ENCODE measurements at regions not wholly inside any gene's neighbourhood (a gene's known extent, or its start where the extent isn't known, plus 50 kb on each side); places are given as distances from the start of the nearest gene placed in this dataset.

DNA sequence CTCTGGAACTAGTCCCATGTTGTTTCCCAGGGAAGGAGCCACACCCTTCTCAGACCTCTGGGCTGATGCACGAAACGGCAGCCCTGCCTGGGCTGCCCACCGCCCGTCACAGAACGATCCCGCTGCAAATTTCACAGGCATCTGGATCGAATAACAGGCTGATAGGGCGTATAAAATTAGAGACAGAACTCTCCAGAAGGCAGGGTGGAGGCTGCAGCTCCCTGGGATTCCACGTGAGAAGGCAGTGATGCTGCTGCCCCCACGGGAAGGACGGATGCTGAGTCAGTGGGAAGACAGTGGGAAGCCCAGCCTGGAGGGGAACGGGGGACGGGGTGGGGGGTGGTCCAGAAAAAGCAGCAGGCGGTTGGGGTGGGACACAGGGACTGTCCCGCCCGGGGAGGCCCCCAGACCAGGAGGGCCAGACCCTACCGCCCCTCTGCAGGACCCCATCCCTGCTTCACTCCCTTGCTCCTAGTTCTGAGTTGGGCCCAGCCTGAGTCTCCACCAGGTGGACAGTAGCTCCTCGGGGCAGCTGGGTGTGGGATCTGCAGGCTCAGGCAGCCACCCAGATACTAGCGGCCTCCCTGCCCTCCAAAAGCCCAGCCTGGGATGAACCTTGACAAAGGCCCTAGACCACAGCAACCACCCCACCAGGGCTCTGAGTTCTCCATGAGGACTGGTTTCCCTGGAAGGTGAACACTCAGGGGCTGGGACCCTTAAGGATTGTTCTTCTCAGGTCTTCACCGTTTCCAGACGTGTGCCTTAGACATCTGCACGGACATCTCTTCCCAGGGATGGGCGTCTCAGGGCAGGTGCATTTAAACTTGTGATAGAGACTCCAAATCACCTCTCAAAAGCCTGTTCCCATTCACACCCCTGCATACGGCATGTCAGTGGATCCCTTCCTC is 117.8 kb downstream of the METRNL start:
- CTCF ChIA-PET (ENCODE audit: partially characterized antibody), result no interaction called here
- no peaks in the 10 kb centered on the region for H3K23me2 ChIP-seq (ENCODE audit: low read depth, low read length)
- H3K4ac ChIP-seq (replicated peaks; ENCODE audit: insufficient read length, low read depth, low read length), result no peak overlapping the region
- no peak for TF ChIP-seq CHD2 (IDR thresholded peaks at IDR 0.05; ENCODE audit: low read length)
- TF ChIP-seq HDAC6 (IDR thresholded peaks at IDR 0.05; ENCODE audit: low read depth, low read length), result no peak
- TF ChIP-seq POLR2AphosphoS5 (IDR thresholded peaks at IDR 0.05; ENCODE audit: low read depth, low read length), result no peak
- TF ChIP-seq ZNF274 (IDR thresholded peaks at IDR 0.05; ENCODE audit: borderline replicate concordance, extremely low read depth, low read length), result no peak
- no peak for TF ChIP-seq SUZ12 (IDR thresholded peaks at IDR 0.05; ENCODE audit: low read length)
- no peak for TF ChIP-seq CHD1 (IDR thresholded peaks at IDR 0.05; ENCODE audit: low read depth, low read length)
- H4K91ac ChIP-seq (replicated peaks; ENCODE audit: insufficient read length, low read length), result no peak overlapping the region
- H3K4me1 ChIP-seq (replicated peaks in 1 of 4; ENCODE audit: control insufficient read depth in 3 of 4, insufficient read depth in 4 of 4, low read length in 3 of 4), result no peaks in the 10 kb centered on the region
- H4K8ac ChIP-seq (ENCODE audit: extremely low read depth, insufficient read depth, low read length), result no peak overlapping the region
- no peak overlapping the region for H2BK12ac ChIP-seq (ENCODE audit: low read depth, low read length)
- peaks cover 67 to 89% of the 10 kb centered on the region in 2 experiments for H3K9me3 ChIP-seq (ENCODE audit: insufficient read depth in 2 of 2, low read depth in 1 of 2, low read length in 1 of 2)
- no peak for DNase-seq (ENCODE audit: low read depth in 1 of 2, low spot score in 2 of 2)
- no peaks in the 10 kb centered on the region for H3K27me3 ChIP-seq (replicated peaks in 1 of 4; ENCODE audit: control insufficient read depth in 3 of 4, extremely low read depth in 1 of 4, insufficient read depth in 3 of 4, low read length in 3 of 4)
- H3K4me3 ChIP-seq (ENCODE audit: extremely low read depth in 1 of 4, insufficient read depth in 2 of 4, low read depth in 3 of 4, low read length in 4 of 4), result no peak overlapping the region
- H2BK5ac ChIP-seq (ENCODE audit: low read depth, low read length), result no peak overlapping the region
- H4K5ac ChIP-seq (ENCODE audit: insufficient read length, low read depth, low read length), result no peak overlapping the region
- H2AK5ac ChIP-seq (ENCODE audit: low read depth, low read length), result no peak overlapping the region
- WGBS, 2 experiments (ENCODE audit: extremely low coverage in 1 of 2, insufficient coverage in 1 of 2, insufficient read length in 1 of 2, insufficient replicate concordance in 2 of 2, low coverage in 1 of 2, low lambda C conversion rate in 2 of 2, missing lambda C conversion rate in 1 of 2), result 87% methylated on average over 18 of the region's 24 CpGs; no CpG with 5 or more reads in 1 of the 2 experiments
- no peak overlapping the region for H3K4me2 ChIP-seq (ENCODE audit: insufficient read depth in 1 of 2, low read depth in 2 of 2, low read length in 2 of 2)
- H2BK20ac ChIP-seq (ENCODE audit: low read length), result no peak overlapping the region
- no peak overlapping the region for H3K23ac ChIP-seq (ENCODE audit: insufficient read length)
- H2BK120ac ChIP-seq (replicated peaks; ENCODE audit: low read depth, low read length), result no peak overlapping the region
- H3K79me1 ChIP-seq (ENCODE audit: low read depth, low read length), result no peaks in the 10 kb centered on the region
- no peak overlapping the region for H2AFZ ChIP-seq (ENCODE audit: low read length)
- POLR2A ChIA-PET (ENCODE audit: partially characterized antibody), result no interaction called here
- H3K79me2 ChIP-seq (ENCODE audit: control insufficient read depth in 1 of 2, insufficient read depth in 2 of 2, low read length in 2 of 2), result no peaks in the 10 kb centered on the region
- no peak overlapping the region for H3K18ac ChIP-seq (ENCODE audit: extremely low read depth, low read length)
- H3K36me3 ChIP-seq (ENCODE audit: control insufficient read depth in 2 of 4, insufficient read depth in 4 of 4, low read length in 3 of 4), result no peaks in the 10 kb centered on the region
- no peaks in the 10 kb centered on the region for H4K20me1 ChIP-seq (replicated peaks in 1 of 2; ENCODE audit: control insufficient read depth in 1 of 2, insufficient read depth in 2 of 2, low read length in 2 of 2)
- H3K14ac ChIP-seq (ENCODE audit: insufficient read length), result no peak overlapping the region
- H3K56ac ChIP-seq (replicated peaks; ENCODE audit: insufficient read length, low read depth, low read length), result no peak overlapping the region
- H3K9ac ChIP-seq (replicated peaks in 1 of 4; ENCODE audit: extremely low read depth in 1 of 4, low read depth in 3 of 4, low read length in 3 of 4), result no peak overlapping the region
- H3K27ac ChIP-seq (ENCODE audit: low read depth, low read length), result no peak overlapping the region
- no peak for FAIRE-seq
- H2BK15ac ChIP-seq (ENCODE audit: low read length), result no peak overlapping the region
